ENCODE measurements at regions not wholly inside any gene's neighbourhood (a gene's known extent, or its start where the extent isn't known, plus 50 kb on each side); places are given as distances from the start of the nearest gene placed in this dataset.
A peak's percentile ranks its signal among the peaks of the same experiment; 100 is the strongest.

DNA sequence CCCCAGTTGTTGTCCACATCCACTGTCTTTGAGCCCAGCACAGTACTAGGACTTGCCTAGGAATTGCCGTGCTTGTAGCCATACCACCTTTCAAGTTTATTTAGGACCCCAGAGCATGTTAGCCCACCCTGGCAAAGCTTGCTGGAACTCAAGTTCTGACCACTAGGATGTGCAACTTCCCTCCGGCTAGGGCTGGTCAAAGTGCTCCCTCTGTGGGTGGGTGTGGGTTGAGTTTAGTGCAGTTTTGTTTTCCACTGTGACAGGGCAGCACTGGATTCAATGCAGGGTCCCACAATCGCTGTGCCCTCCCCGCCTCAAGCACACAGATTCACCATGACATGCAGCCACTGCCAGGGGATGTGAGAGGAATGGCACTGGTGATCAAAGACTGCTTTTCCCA lies 96.0 kb downstream of the RASGEF1B start:
- H3K4me3 ChIP-seq (ENCODE audit: control insufficient read depth, low read depth, low read length) = no peak overlapping the region
- TF ChIP-seq CTCF (conservative IDR thresholded peaks at IDR 0.05; ENCODE audit: control insufficient read depth, insufficient read depth, low read depth, low read length) = peak; percentile 23
- no peak for DNase-seq (ENCODE audit: low read depth)

DNA sequence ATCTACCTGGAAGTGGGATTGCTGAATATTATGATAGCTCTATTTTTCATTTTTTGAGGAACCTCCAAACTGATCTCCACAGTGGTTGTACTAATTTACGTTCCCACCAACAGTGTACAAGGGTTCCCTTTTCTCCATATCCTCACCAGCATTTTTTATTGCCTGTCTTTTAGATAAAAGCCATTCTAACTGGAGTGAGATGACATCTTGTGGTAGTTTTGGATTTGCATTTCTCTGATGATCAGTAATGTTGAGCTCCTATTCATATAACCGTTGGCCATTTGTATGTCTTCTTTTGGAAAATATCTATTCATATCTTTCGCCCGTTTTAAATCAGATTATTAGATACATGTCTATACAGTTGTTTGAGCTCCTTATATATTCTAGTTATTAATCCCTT lies 101.8 kb downstream of the RASGEF1B start:
- DNase-seq (ENCODE audit: low read depth) = no peak
- no peak overlapping the region for H3K4me3 ChIP-seq (ENCODE audit: control insufficient read depth, low read depth, low read length)
- TF ChIP-seq CTCF (conservative IDR thresholded peaks at IDR 0.05; ENCODE audit: control insufficient read depth, insufficient read depth, low read depth, low read length) = peak; percentile 1

DNA sequence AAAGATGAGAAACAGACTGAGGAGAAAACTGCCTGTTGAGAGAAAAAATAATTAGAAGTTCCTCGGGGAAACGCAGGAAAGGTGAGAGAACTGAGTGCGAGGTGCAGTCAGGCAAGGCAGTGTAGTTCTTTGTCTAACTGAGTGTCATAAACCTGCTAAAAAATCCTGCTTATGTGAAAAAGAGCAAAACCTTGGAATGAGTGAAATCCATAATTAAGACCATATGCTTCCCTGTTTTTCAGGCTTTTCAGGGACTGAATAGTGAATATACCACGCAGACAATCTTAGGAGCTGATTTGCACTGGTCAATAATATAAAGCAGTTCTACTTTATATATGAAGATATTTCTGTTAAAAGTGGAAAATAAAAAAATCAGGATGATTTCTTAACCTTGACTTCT lies 104.9 kb downstream of the RASGEF1B start:
- no peak for TF ChIP-seq CTCF (conservative IDR thresholded peaks at IDR 0.05; ENCODE audit: control insufficient read depth, insufficient read depth, low read depth, low read length)
- no peak overlapping the region for H3K4me3 ChIP-seq (ENCODE audit: control insufficient read depth, low read depth, low read length)
- peak; percentile 35 for DNase-seq (ENCODE audit: low read depth)

GRCh38 chr4:81360737-81361136 lies 111.0 kb downstream of the RASGEF1B start:
- TF ChIP-seq CTCF (conservative IDR thresholded peaks at IDR 0.05; ENCODE audit: control insufficient read depth, insufficient read depth, low read depth, low read length) = no peak
- no peak overlapping the region for H3K4me3 ChIP-seq (ENCODE audit: control insufficient read depth, low read depth, low read length)
- peak; percentile 53 for DNase-seq (ENCODE audit: low read depth)

- DNase-seq (ENCODE audit: low read depth) = peak; percentile 56
- H3K4me3 ChIP-seq (ENCODE audit: control insufficient read depth, low read depth, low read length) = no peak overlapping the region
- TF ChIP-seq CTCF (conservative IDR thresholded peaks at IDR 0.05; ENCODE audit: control insufficient read depth, insufficient read depth, low read depth, low read length) = no peak
Measured at GRCh38 chr4:81359207-81359606, 112.5 kb downstream of the RASGEF1B start.

DNA sequence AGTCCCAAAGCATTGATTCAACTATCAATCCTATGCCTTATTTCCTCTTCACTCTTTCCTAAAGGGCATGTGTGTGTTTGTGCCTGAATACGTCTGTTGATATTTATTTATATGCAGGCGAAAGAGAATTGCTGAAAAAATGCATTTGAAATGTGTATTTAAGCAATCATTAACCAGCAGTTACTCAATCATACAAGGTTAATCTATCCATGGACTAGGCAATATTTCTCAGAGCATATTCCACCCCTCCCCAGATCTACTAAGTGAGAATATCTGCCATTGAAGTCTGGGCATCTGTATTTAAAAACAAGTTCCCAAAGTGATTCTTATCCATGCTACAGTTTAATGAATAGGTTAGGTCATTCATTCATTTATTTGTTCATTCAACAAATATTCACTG lies 113.6 kb downstream of the RASGEF1B start:
- DNase-seq (ENCODE audit: low read depth) = no peak
- no peak for TF ChIP-seq CTCF (conservative IDR thresholded peaks at IDR 0.05; ENCODE audit: control insufficient read depth, insufficient read depth, low read depth, low read length)

GRCh38 chr4:81356621-81357020 lies 115.1 kb downstream of the RASGEF1B start:
- TF ChIP-seq CTCF (conservative IDR thresholded peaks at IDR 0.05; ENCODE audit: control insufficient read depth, insufficient read depth, low read depth, low read length) = no peak
- H3K4me3 ChIP-seq (ENCODE audit: control insufficient read depth, low read depth, low read length) = no peak overlapping the region
- DNase-seq (ENCODE audit: low read depth) = peak; percentile 40

More for the DNA sequence above, 113.6 kb downstream of the RASGEF1B start:
- no peak overlapping the region for H3K4me3 ChIP-seq (ENCODE audit: control insufficient read depth, low read depth, low read length)

Measured in fibroblast of mammary gland (primary cell).